ENCODE measurements at regions not wholly inside any gene's neighbourhood (a gene's known extent, or its start where the extent isn't known, plus 50 kb on each side); places are given as distances from the start of the nearest gene placed in this dataset.
A peak's percentile ranks its signal among the peaks of the same experiment; 100 is the strongest.

DNA sequence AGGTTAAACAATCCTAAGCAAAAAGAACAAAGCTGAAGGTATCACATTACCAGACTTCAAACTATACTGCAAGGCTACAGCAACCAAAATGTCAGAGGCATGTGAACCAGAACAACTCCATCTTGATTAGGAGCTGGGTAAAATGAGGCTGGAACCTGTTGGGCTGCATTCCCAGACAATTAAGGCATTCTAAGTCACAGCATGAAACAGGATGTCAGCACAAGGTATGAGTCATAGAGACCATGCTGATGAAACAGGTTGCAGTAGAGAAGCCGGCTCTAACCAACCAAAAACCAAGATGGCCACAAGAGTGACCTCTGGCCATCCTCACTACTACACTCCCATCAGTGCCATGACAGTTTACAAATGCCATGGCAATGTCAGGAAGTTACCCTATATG lies 252.0 kb downstream of the RASEF start:
- Histone ChIP-seq H3K27ac (ENCODE audit: extremely low read depth, low read depth, low read length) (no peak overlapping the region), H2AFZ (ENCODE audit: low read depth, low read length) (no peak overlapping the region), H3K36me3 (ENCODE audit: control insufficient read depth, insufficient read depth, low read length) (no peaks in the 10 kb centered on the region), H3K4me2 (ENCODE audit: insufficient read depth, low read length) (no peak overlapping the region), H3K79me2 (ENCODE audit: control insufficient read depth, insufficient read depth, low read length) (no peaks in the 10 kb centered on the region), H3K4me3 (no peak overlapping the region), H3K27me3 (ENCODE audit: control insufficient read depth in 2 of 2, insufficient read depth in 2 of 2, low read length in 2 of 2) (no peaks in the 10 kb centered on the region), H3K4me1 (replicated peaks in 1 of 2; ENCODE audit: control insufficient read depth in 2 of 2, insufficient read depth in 2 of 2, low read length in 2 of 2) (no peaks in the 10 kb centered on the region), H4K20me1 (replicated peaks; ENCODE audit: control insufficient read depth, insufficient read depth, low read length) (no peaks in the 10 kb centered on the region), H3K9me3 (replicated peaks; ENCODE audit: control insufficient read depth, insufficient read depth, low read depth, low read length) (no peaks in the 10 kb centered on the region), H3K9ac (ENCODE audit: insufficient read depth in 1 of 2, low read depth in 2 of 2, low read length in 2 of 2) (no peak overlapping the region), H3K9me1 (ENCODE audit: control insufficient read depth, insufficient read depth, low read length) (no peaks in the 10 kb centered on the region)
- ChIA-PET CTCF (ENCODE audit: low intra/inter-chr PET ratio) (no interaction called here), POLR2A (no interaction called here)
- in situ Hi-C loops (cut with MboI), result no loop called here
- 0% methylated on average over 1 of the region's 1 CpG for WGBS (ENCODE audit: insufficient coverage, low coverage, missing lambda C conversion rate)
- no peak for FAIRE-seq
- intact Hi-C loops (cut with micrococcal nuclease), result no loop called here
- ATAC-seq, result no peak
- no peak for DNase-seq (ENCODE audit: extremely low read depth in 1 of 4, low spot score in 3 of 4)
- BruUV-seq (replicated peaks), result no TSS peak
- TF ChIP-seq ZFX (CRISPR knock-in tag; IDR thresholded peaks at IDR 0.05) (no peak), CHD7 (IDR thresholded peaks at IDR 0.05; ENCODE audit: low read depth, low read length) (no peak), ATF6 (CRISPR knock-in tag; IDR thresholded peaks at IDR 0.05) (no peak), ZNF212 (CRISPR knock-in tag; IDR thresholded peaks at IDR 0.05) (0 out of 2 replicates have a peak, but pooled peaks have one; percentile 12), POLR3A (IDR thresholded peaks at IDR 0.05; ENCODE audit: borderline replicate concordance, extremely low read depth, insufficient read depth, insufficient read length) (no peak), ZNF584 (CRISPR knock-in tag; IDR thresholded peaks at IDR 0.05; ENCODE audit: low read depth) (peak; percentile 83; the same call in 1 of the 2 replicates), ZBED1 (IDR thresholded peaks at IDR 0.05) (no peak), KAT8 (IDR thresholded peaks at IDR 0.05; ENCODE audit: low read depth) (no peak), ZNF57 (CRISPR knock-in tag; IDR thresholded peaks at IDR 0.05) (no peak), CCNT2 (IDR thresholded peaks at IDR 0.05; ENCODE audit: borderline replicate concordance, extremely low read depth, insufficient read length, low read depth, low read length) (no peak), SP1 (CRISPR knock-in tag; IDR thresholded peaks at IDR 0.05) (no peak)

Data from K562 (cell line).